Left lung (tissue), 4 donors: ENCODE measurements at regions not wholly inside any gene's neighbourhood (a gene's known extent, or its start where the extent isn't known, plus 50 kb on each side); places are given as distances from the start of the nearest gene placed in this dataset.
"Not testable (repeated sequence)": the region's sequence is repeated elsewhere in the genome, so short reads cannot be mapped to it uniquely, and the experiment has no call there.

Experiments
- ATAC-seq: fragments of 200-7000 bp; cut with Tn5 transposase; one replicate; pipeline ENCODE4 v1.9.1; 2020; ENCODE audit warnings: moderate library complexity
- DNase-seq, 4 donors: peaks; one replicate each; pipeline ENCODE4 v3.0.0-alpha.2; 2013 to 2020
- H3K27ac ChIP-seq, 2 donors: fragments of 200-600 bp; sonication (generic) in 1 of 2; one replicate each; pipeline versions ENCODE4 v1.5.0 to v1.8.0; 2020 to 2021
- H3K27me3 ChIP-seq, 2 donors: fragments of 200-600 bp; sonication (generic) in 1 of 2; one replicate each; pipeline versions ENCODE4 v1.5.0 to v1.8.0; 2020 to 2021
- H3K36me3 ChIP-seq, 2 donors: fragments of 200-600 bp; sonication (generic) in 1 of 2; one replicate each; pipeline versions ENCODE4 v1.5.0 to v1.8.0; 2020 to 2021
- H3K4me1 ChIP-seq, 2 donors: fragments of 200-600 bp; one replicate each; pipeline ENCODE4 v1.8.0; 2021
- H3K4me3 ChIP-seq, 2 donors: fragments of 200-600 bp; sonication (generic) in 1 of 2; one replicate each; pipeline versions ENCODE4 v1.5.0 to v1.8.0; 2020 to 2021; ENCODE audit warnings: mild to moderate bottlenecking in 1 of 2
- H3K9me3 ChIP-seq, 2 donors: fragments of 200-600 bp; sonication (generic) in 1 of 2; one replicate each; pipeline versions ENCODE4 v1.5.0 to v1.8.0; 2020 to 2021
- intact Hi-C, 2 donors: fragments of 100-400 bp; cut with DNase I; formaldehyde crosslinking; loops; one replicate each; pipeline versions ENCODE4 v1.11.2 to v1.14.2; 2022
- TF ChIP-seq, protein P1 (sequence below), 2 donors: fragments of 200-600 bp; sonication (generic) in 1 of 2; IDR thresholded peaks; one replicate each; pipeline versions ENCODE4 v1.5.0 to v1.8.0; 2021; ENCODE audit warnings: antibody characterized with exemption in 2 of 2
- donor health status: DM: no; HTN: yes; CAD: no.
- donor health status: DM: no; HTN: no; CAD: no.

GRCh38 chr4:60663769-60664168 is 536.4 kb upstream of the ADGRL3 start:
- Histone ChIP-seq H3K27ac (no peak overlapping the region), H3K27me3 (no peaks in the 10 kb centered on the region), H3K4me1 (no peaks in the 10 kb centered on the region), H3K36me3 (no peaks in the 10 kb centered on the region), H3K9me3 (no peaks in the 10 kb centered on the region), H3K4me3 (no peak overlapping the region)
- DNase-seq (no peak), ATAC-seq (no peak)
- intact Hi-C loops, result no loop called here
- TF ChIP-seq, protein P1, sequence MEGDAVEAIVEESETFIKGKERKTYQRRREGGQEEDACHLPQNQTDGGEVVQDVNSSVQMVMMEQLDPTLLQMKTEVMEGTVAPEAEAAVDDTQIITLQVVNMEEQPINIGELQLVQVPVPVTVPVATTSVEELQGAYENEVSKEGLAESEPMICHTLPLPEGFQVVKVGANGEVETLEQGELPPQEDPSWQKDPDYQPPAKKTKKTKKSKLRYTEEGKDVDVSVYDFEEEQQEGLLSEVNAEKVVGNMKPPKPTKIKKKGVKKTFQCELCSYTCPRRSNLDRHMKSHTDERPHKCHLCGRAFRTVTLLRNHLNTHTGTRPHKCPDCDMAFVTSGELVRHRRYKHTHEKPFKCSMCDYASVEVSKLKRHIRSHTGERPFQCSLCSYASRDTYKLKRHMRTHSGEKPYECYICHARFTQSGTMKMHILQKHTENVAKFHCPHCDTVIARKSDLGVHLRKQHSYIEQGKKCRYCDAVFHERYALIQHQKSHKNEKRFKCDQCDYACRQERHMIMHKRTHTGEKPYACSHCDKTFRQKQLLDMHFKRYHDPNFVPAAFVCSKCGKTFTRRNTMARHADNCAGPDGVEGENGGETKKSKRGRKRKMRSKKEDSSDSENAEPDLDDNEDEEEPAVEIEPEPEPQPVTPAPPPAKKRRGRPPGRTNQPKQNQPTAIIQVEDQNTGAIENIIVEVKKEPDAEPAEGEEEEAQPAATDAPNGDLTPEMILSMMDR (IDR thresholded peaks at IDR 0.05), result no peak

GRCh38 chr4:60682901-60683300 is 517.2 kb upstream of the ADGRL3 start:
- no peak for DNase-seq
- TF ChIP-seq, protein P1 (IDR thresholded peaks at IDR 0.05), result no peak
- Histone ChIP-seq H3K36me3 (no peaks in the 10 kb centered on the region), H3K27ac (no peak overlapping the region), H3K4me1 (no peaks in the 10 kb centered on the region), H3K9me3 (no peaks in the 10 kb centered on the region), H3K4me3 (no peak overlapping the region), H3K27me3 (no peaks in the 10 kb centered on the region)
- ATAC-seq, result no peak
- intact Hi-C loops, result no loop called here

DNA sequence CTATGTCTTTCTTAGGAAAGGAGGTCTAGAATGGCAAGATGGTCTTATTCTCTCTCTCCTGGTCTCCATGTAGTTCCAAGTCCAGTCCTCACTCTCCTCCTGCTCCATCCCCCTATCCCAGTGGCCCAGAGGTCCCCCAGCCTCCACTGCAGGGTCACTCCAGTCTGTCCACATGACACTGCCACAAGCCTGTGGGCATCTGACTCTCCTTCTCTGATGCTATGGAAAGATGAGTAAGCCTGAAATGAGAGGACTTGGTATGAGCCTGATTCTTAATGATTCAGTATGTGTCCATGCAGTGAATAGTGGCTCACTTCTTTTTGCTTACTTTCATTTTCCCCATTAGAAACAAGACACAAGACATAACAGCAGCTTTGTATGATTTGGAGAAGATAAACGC is 516.8 kb upstream of the ADGRL3 start:
- no peaks in the 10 kb centered on the region for H3K4me1 ChIP-seq
- H3K27me3 ChIP-seq, result no peaks in the 10 kb centered on the region
- intact Hi-C loops, result no loop called here
- H3K9me3 ChIP-seq, result no peaks in the 10 kb centered on the region
- ATAC-seq (no peak), DNase-seq (peak in 2 of 4 donors; percentile 8 to 16)
- no peak overlapping the region for H3K4me3 ChIP-seq
- TF ChIP-seq, protein P1 (IDR thresholded peaks at IDR 0.05), result no peak
- no peaks in the 10 kb centered on the region for H3K36me3 ChIP-seq
- H3K27ac ChIP-seq, result no peak overlapping the region

DNA sequence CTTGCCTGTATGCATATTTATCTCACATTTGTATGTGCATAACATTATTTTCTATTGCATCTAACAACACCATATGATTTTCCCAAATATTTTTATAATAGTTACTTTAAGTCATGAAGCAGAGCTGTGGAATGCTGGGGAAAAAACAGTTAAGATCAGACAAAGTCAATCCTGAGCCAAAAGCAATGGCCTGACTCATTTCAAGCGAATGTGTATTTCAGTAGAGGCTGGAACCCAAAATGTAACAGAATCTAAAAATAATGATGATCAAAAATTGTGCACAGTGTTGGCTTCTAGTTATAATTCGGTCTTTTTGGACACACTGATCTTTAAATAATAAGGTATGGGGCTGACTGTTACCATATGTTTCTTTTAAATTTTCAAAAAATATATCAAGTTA is 516.2 kb upstream of the ADGRL3 start:
- Histone ChIP-seq H3K4me1 (no peaks in the 10 kb centered on the region), H3K9me3 (no peaks in the 10 kb centered on the region), H3K27ac (no peak overlapping the region), H3K4me3 (no peak overlapping the region), H3K36me3 (no peaks in the 10 kb centered on the region), H3K27me3 (no peaks in the 10 kb centered on the region)
- TF ChIP-seq, protein P1 (IDR thresholded peaks at IDR 0.05), result no peak
- intact Hi-C loops, result no loop called here
- DNase-seq (peak in 2 of 4 donors; percentile 49 to 81), ATAC-seq (no peak)

DNA sequence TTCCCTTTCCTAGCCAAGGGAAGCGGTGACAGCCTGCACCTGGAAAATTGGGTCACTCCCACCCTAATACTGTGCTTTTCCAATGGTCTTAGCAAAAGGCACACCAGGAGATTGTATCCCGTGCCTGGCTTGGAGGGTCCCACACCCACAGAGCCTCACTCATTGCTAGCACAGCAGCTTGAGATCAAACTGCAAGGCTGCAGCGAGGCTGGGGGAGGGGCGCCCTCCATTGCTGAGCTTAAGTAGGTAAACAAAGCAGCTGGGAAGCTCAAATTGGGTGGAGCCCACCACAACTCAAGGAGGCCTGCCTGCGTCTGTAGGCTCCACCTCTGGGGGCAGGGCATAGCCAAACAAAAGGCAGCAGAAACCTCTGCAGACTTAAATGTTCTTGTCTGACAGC is 504.1 kb upstream of the ADGRL3 start:
- H3K27ac ChIP-seq, H3K27me3 ChIP-seq, intact Hi-C loops, ATAC-seq, H3K4me3 ChIP-seq, H3K4me1 ChIP-seq, H3K36me3 ChIP-seq: not testable (repeated sequence)
- H3K9me3 ChIP-seq, result peaks cover 0 to 23% of the 10 kb centered on the region in 2 donors
- peak in 1 of 4 donors; percentile 41 for DNase-seq

DNA sequence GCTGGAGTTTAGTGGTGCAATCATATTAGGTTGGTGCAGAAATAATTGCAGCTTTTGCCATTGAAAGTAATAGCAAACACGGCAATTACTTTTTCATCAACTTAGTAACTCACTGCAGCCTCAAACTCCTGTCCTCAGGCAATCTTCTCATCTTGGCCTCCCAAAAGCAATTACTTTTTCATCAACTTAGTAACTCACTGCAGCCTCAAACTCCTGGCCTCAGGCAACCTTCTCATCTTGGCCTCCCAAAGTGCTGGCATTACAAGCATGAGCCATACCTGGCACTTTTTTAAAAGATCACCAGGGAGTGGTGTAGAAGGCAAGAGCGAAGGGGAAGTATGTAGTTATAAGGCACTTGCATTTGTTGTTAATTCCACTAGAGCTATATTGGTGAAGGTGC is 491.1 kb upstream of the ADGRL3 start:
- no peaks in the 10 kb centered on the region for H3K36me3 ChIP-seq
- ATAC-seq, result no peak
- TF ChIP-seq, protein P1 (IDR thresholded peaks at IDR 0.05), result no peak
- no peaks in the 10 kb centered on the region for H3K4me1 ChIP-seq
- intact Hi-C loops, result no loop called here
- H3K9me3 ChIP-seq, result peaks cover 0 to 4% of the 10 kb centered on the region in 2 donors
- H3K27ac ChIP-seq, result no peak overlapping the region
- no peak overlapping the region for H3K4me3 ChIP-seq
- no peak for DNase-seq
- no peaks in the 10 kb centered on the region for H3K27me3 ChIP-seq
